WERI-Rb-1 (cell line): ENCODE measurements at regions not wholly inside any gene's neighbourhood (a gene's known extent, or its start where the extent isn't known, plus 50 kb on each side); places are given as distances from the start of the nearest gene placed in this dataset.

Experiments
- DNase-seq: peaks from one replicate; pipeline ENCODE4 v3.0.0-alpha.2; 2020
- H3K27ac ChIP-seq: fragments of 250-450 bp; sonication (Bioruptor Pico); 2 replicates; pipeline ENCODE4 v1.5.1; 2020; ENCODE audit warnings: mild to moderate bottlenecking, moderate library complexity
- H3K27me3 ChIP-seq: fragments of 250-450 bp; sonication (Bioruptor Pico); 2 replicates; pipeline ENCODE4 v1.5.1; 2021; ENCODE audit warnings: mild to moderate bottlenecking, low read depth, moderate library complexity; ENCODE audit not compliant: insufficient read depth, severe bottlenecking
- H3K36me3 ChIP-seq: fragments of 250-450 bp; sonication (Bioruptor Pico); 2 replicates; pipeline ENCODE4 v1.5.1; 2020; ENCODE audit warnings: mild to moderate bottlenecking, moderate library complexity
- H3K4me3 ChIP-seq: 2 replicates; pipeline ENCODE4 v1.5.1; 2011; ENCODE audit warnings: low read depth, mild to moderate bottlenecking, control low read depth, low read length
- H3K9me3 ChIP-seq: fragments of 250-450 bp; sonication (Bioruptor Pico); 2 replicates; pipeline ENCODE4 v1.5.1; 2021; ENCODE audit warnings: mild to moderate bottlenecking, moderate library complexity; ENCODE audit not compliant: severe bottlenecking
- TF ChIP-seq, protein P1 (sequence below): IDR thresholded peaks from 2 replicates; pipeline ENCODE4 v1.5.1; 2011; ENCODE audit warnings: low read depth, mild to moderate bottlenecking, control low read depth, inconsistent platforms, low read length

DNA sequence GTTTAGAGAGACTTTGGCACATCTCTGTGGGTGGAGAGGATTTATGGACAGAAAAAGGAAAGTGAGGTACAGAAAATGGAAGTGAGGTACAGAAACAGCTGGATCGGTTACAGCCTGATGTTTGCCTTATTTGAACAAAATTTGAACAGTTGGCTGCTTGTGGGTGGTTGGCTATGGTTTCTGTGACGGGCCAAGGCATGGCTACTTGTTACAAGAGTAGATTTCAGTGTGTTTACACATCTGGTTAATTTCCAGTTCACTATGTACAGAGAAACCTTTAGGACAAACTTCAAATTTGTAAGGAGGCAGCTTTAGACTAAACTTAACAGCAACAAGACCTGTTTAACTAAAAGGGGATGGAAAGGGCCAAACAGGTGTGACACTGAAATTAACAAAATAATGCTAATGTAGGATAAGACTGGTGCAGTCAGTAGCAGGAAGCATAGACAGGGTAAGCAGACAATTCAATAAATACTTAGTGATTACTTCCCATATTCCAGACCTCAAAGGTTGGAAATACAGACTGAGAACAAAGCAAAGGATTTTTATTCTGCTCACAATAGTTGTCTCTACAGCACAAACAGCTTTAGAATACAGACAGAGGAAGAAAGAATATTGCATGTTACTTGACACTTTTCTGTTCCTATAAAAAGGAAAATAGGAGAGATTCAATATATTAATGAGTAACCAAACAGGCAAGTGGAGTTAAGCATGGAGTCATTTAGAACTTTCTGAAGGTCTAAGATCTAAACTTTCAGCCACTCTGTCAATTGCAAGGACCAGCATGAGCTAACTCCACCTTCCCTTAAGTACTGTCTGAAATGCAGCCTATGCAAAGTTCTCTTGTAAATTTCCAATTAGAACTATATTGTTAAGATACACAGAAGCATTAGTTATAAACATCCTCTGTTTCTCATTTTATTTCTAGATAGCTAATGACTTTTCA, 294.4 kb upstream of the FAT4 start:
- H3K4me3 ChIP-seq = no peak overlapping the region
- TF ChIP-seq, protein P1, sequence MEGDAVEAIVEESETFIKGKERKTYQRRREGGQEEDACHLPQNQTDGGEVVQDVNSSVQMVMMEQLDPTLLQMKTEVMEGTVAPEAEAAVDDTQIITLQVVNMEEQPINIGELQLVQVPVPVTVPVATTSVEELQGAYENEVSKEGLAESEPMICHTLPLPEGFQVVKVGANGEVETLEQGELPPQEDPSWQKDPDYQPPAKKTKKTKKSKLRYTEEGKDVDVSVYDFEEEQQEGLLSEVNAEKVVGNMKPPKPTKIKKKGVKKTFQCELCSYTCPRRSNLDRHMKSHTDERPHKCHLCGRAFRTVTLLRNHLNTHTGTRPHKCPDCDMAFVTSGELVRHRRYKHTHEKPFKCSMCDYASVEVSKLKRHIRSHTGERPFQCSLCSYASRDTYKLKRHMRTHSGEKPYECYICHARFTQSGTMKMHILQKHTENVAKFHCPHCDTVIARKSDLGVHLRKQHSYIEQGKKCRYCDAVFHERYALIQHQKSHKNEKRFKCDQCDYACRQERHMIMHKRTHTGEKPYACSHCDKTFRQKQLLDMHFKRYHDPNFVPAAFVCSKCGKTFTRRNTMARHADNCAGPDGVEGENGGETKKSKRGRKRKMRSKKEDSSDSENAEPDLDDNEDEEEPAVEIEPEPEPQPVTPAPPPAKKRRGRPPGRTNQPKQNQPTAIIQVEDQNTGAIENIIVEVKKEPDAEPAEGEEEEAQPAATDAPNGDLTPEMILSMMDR = no peak
- DNase-seq = no peak
- no peak overlapping the region for H3K27ac ChIP-seq
- no peaks in the 10 kb centered on the region for H3K9me3 ChIP-seq
- no peaks in the 10 kb centered on the region for H3K36me3 ChIP-seq
- no peaks in the 10 kb centered on the region for H3K27me3 ChIP-seq

GRCh38 chr4:125016892-125017299, 297.9 kb upstream of the FAT4 start:
- Histone ChIP-seq H3K27me3 (no peaks in the 10 kb centered on the region), H3K9me3 (no peaks in the 10 kb centered on the region), H3K4me3 (no peak overlapping the region), H3K27ac (no peak overlapping the region), H3K36me3 (no peaks in the 10 kb centered on the region)
- DNase-seq = no peak
- TF ChIP-seq, protein P1 = no peak

- Histone ChIP-seq H3K27ac (no peak overlapping the region), H3K36me3 (no peaks in the 10 kb centered on the region), H3K9me3 (no peaks in the 10 kb centered on the region), H3K4me3 (no peak overlapping the region), H3K27me3 (no peaks in the 10 kb centered on the region)
- no peak for DNase-seq
- TF ChIP-seq, protein P1 = no peak
Observed at GRCh38 chr4:125013891-125014290, 300.9 kb upstream of the FAT4 start.

DNA sequence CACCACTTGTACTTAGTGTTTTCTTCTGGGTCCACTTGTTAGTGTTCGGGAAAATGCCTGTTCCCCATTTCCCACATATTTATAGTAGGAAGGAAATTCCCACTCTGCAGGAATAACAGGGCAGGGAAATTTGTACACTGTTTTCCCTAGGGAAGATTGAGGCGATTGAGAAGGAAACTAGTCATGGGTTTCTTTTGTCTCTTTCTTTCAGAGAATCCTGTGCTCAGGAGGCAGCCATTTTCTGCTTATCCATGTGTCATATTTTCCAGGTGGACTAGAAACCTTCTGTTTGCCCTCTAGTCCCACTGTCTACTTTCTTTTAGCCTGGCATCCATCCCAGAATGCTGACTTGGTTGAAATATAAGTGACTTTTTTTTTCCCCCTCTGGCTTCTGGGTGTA, 299.1 kb upstream of the ANKRD50 start:
- H3K27me3 ChIP-seq = no peaks in the 10 kb centered on the region
- H3K4me3 ChIP-seq = no peak overlapping the region
- no peak overlapping the region for H3K27ac ChIP-seq
- TF ChIP-seq, protein P1 = no peak
- DNase-seq = no peak
- no peaks in the 10 kb centered on the region for H3K36me3 ChIP-seq
- H3K9me3 ChIP-seq = peaks cover 4% of the 10 kb centered on the region

- no peak for DNase-seq
- TF ChIP-seq, protein P1 = no peak
- Histone ChIP-seq H3K9me3 (peaks cover 5% of the 10 kb centered on the region), H3K36me3 (no peaks in the 10 kb centered on the region), H3K27me3 (no peaks in the 10 kb centered on the region), H3K4me3 (no peak overlapping the region), H3K27ac (no peak overlapping the region)
Observed at GRCh38 chr4:125010796-125011503, 298.4 kb upstream of the ANKRD50 start.
